Forelimb muscle (tissue), 1 donor: ENCODE measurements at regions not wholly inside any gene's neighbourhood (a gene's known extent, or its start where the extent isn't known, plus 50 kb on each side); places are given as distances from the start of the nearest gene placed in this dataset.

Source experiments
- DNase-seq: peaks from one replicate; pipeline ENCODE4 v3.0.0-alpha.2; 2013; ENCODE audit warnings: low read depth

GRCh38 chr6:112717856-112718255 lies 370.7 kb downstream of the RFPL4B start:
- DNase-seq = no peak

DNA sequence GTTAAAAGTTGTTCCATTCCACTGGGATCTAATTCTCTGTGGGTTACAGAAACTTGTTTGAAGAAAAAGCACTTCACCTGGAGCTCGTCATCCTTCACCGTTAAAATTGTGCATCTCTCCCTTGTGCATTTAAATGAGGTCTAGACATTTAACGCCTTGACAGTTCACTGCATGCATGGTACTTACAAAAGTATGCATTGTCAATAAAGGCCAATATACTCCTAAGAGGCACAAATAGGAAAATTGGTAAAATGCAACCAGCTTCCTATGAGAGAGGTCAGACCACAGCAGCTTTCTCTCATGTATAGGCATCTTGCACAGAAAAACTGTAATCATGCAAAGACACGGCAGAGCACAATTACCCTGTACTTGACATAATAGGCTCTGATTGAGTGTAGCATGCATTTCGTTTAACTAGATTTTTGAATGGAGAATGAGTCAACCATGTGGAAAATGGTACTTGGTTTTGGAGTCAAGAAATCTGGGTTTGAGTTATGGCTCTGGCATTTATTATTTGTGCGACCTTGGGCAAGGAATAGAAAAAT lies 378.5 kb downstream of the RFPL4B start:
- DNase-seq = no peak

DNA sequence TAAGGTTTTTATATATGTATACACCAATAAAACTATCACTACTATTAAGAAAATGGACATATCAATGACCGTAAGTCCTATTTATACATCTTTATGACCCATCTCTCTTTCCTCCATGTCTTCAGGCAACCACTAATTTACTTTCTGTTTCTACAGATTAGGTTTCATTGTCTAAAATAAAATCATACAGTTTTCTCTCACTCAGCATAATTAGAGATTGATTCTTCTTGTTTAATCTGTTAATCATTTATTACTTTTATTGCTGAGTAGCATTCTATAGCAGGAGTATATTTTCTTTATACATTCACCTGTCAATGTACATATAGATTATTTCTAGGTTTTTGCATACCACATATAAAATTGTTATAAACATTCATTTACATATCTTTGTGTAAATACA lies 388.0 kb downstream of the RFPL4B start:
- no peak for DNase-seq

- no peak for DNase-seq
These were observed 392.6 kb downstream of the RFPL4B start for GRCh38 chr6:112739766-112740165.

- no peak for DNase-seq
These were observed 396.2 kb downstream of the RFPL4B start for GRCh38 chr6:112743323-112743722.

GRCh38 chr6:112744827-112745226 lies 397.7 kb downstream of the RFPL4B start:
- no peak for DNase-seq

DNA sequence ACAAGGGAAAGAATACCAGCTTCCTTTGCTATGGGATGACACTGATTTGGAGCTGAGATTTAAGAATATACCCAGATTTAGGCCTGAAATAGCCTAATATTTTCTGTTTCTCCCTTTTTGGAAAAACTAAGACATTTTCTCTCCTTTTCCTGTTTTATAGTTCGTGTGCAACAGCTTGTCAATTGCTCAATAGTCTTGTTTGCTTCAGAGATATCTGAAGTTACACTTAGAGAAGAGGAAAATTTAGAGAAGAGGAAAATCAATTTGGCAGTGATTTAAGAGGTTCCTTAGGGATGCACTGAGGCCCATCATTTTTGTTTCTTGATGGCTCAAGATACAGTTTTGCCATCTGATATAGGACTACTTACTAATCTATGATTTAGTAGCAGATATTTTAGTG lies 398.6 kb downstream of the RFPL4B start:
- peak; percentile 17 for DNase-seq

DNA sequence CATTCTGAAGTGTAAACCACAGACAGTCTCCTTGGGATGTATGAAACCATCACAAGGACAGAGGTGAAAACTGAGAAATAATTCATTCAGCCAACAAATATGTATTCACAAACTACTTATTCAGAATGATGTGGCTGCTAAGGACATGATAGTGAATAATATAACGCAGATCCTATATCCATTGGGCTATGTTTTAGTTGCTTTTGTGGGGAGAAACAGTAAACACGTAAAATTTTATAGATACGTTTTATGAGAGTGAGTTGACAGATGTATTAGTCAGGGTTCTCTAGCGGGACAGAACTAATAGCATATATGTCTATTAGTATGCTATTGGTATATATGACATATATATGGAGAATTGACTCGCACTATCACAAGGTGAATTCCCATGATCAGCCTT lies 402.5 kb downstream of the RFPL4B start:
- no peak for DNase-seq

DNA sequence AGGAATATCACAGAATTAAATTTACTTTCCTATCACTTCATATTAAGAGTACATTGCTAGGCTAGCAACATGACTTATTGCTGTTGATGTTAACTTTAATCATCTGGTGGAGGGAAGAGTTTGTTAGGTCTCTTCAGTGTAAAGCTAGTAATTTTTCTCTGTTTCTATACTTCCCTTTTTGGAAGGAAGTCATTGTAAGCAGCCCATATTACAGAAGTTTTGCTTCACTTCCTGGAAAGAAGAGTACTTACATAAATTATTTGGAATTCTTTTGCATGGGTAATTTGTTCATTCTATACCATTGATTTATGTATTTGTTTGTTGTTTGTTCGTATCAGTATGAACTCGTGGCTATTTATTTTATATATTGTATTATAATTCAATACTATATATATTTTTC lies 405.2 kb downstream of the RFPL4B start:
- no peak for DNase-seq

DNA sequence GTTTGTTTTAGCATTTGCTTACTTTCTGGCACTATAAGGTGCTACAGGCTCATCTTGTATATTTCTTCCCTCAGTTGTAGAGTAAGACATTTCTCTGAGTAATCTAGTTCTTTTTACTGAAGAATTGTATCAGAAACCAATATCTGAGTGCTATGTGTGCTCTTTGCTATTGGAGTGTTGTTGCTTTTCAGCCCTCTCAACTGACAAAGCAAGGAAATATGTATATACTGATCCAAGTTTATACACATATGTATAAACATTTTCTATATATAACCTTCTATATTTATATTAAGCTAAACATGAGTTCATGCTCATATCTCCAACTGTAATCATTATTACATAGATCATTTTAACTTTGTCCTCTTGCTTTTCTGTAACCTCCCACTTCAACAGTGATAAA lies 405.7 kb downstream of the RFPL4B start:
- DNase-seq = no peak

DNA sequence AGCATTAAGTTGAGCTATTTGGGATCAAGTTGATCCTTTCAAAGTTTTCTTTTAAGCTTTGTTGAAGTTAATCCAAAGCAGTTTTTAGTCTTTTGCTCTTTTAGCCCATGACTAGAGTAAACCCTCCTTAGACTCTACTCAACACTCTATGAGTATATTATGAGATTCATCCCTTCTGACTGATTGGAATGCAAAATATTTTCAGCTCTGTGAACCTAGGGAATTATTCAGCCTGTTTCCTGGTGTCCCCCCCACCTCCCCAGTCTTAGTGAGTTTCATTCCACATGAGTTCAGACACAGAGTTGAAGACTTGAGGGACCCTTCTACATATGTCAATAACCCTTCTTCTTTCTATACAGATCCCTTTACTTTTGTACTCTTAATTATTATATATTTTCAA lies 413.7 kb downstream of the RFPL4B start:
- no peak for DNase-seq

DNA sequence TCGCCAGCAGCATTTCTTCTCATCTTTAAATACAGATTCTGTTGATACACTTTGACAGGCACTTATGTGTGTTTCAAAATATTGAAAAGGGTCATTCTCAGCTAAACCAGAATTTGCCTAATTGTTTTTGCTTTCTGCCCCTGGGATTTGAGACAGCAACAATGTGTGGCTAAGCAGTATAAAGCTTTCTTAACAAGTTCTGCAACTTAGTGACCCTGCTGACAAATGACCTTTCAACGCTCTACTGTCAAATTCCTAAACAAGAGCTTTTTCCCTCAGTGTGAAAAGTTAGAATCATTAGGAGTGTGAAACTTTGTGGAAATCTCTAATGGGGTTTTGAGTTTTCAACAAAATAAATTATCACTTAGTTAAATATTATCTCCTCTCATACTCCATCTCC lies 414.6 kb downstream of the RFPL4B start:
- DNase-seq = no peak

GRCh38 chr6:112764377-112764776 lies 417.2 kb downstream of the RFPL4B start:
- DNase-seq = no peak

- DNase-seq = no peak
These were observed 423.2 kb downstream of the RFPL4B start for GRCh38 chr6:112770308-112770707.

DNA sequence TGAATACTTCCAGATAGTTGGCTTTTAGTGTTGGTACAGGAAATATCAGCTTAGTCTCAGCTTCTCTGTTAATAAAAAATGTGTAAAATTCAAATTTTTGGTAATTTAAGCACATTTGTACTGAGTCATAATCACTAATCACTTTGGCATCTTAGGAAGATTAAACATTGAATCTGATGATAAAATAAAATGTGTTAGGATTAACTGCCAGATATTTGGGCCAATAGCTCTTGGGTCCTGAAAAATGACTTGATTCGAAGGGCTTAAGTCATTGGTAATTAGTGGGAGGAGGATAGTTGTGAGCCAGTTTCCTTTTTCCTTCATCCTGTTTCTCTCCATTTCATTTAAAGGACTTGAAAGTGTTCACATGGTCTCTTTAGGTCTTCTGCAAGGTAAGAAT lies 426.1 kb downstream of the RFPL4B start:
- DNase-seq = no peak

- DNase-seq = no peak
These were observed 427.2 kb downstream of the RFPL4B start for GRCh38 chr6:112774319-112774718.

GRCh38 chr6:112780498-112781096 lies 433.5 kb downstream of the RFPL4B start:
- peak; percentile 39 for DNase-seq

DNA sequence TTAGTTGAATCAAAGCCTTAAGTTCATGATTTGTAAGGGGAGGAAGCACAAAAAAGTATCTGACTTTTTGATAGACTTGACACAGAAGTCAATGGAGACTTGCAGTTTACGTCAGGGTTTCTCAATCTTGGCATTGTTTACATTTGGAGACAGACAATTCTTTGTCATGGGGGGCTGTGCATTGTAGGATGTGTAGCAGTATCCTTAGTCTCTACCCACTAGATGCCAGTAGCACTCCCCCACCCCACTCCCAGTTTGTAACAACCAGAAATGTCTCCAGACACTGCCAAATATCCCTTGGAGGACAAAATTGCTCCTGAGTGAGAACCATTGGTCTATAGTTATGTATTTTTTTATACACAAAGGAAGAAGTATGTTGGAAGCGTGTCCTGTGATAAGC lies 434.1 kb downstream of the RFPL4B start:
- DNase-seq = no peak

DNA sequence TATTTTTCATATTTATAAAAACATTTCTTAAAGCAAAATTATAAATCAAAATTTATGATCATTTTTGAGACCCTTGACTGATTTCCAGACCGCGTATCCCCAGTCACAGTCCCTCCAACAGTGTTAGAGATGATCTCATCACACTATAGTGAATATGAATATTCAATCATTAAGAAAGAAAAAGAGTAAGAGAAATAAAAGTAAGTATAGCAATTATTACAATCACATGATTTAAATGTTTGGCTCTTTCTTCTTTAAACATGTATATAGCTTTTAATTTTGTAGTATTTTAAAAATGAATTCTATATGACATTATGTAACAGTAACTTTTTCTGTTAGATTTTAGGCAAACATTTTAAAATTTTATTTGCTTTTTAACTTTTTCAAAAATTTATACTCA lies 438.3 kb downstream of the RFPL4B start:
- DNase-seq = no peak

- no peak for DNase-seq
These were observed 439.7 kb downstream of the RFPL4B start for GRCh38 chr6:112786801-112787200.

- no peak for DNase-seq
These were observed 440.2 kb downstream of the RFPL4B start for GRCh38 chr6:112787371-112787770.

- DNase-seq = no peak
These were observed 448.2 kb downstream of the RFPL4B start for GRCh38 chr6:112795316-112795715.

DNA sequence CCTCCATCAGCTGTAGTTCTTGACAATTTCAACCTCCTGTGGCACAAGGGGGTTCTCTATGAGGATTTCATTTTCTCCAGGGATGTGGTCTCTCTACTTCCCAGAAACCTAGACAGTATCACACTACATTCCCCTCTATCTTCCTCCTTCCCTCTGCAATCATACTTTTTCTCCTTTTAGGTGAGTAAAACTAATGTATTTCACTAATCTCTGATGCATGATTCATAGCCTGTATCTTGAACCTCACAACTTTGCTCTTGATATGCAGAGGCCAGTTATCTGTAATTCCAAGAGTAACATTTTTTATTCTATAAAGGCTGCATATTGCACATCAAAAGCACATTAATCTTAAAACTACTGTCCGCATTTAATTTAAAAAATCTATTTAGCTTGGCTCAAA lies 449.6 kb downstream of the RFPL4B start:
- no peak for DNase-seq

- DNase-seq = no peak
These were observed 452.8 kb downstream of the RFPL4B start for GRCh38 chr6:112799889-112800288.
